Ovary (tissue), 7 donors: ENCODE measurements at regions not wholly inside any gene's neighbourhood (a gene's known extent, or its start where the extent isn't known, plus 50 kb on each side); places are given as distances from the start of the nearest gene placed in this dataset.

Source experiments
- DNase-seq, 5 donors: peaks; one replicate each; pipeline ENCODE4 v3.0.0-alpha.2; 2019 to 2020
- H3K27ac ChIP-seq, 2 donors: fragments of 200-600 bp; one replicate each; pipeline versions ENCODE4 v1.5.1 to v1.8.0; 2019 to 2022
- H3K27me3 ChIP-seq: fragments of 200-600 bp; one replicate; pipeline ENCODE4 v1.8.0; 2022
- H3K36me3 ChIP-seq: fragments of 200-600 bp; sonication (generic); one replicate; pipeline ENCODE4 v1.5.1; 2019
- H3K4me1 ChIP-seq: one replicate; pipeline ENCODE4 v1.8.1; 2013; ENCODE audit warnings: mild to moderate bottlenecking, moderate library complexity; ENCODE audit not compliant: insufficient read depth
- H3K4me3 ChIP-seq: fragments of 200-600 bp; sonication (generic); one replicate; pipeline ENCODE4 v1.5.1; 2017
- H3K9me3 ChIP-seq, 2 donors: fragments of 200-600 bp in 1 of 2; sonication (generic) in 1 of 2; one replicate each; pipeline versions ENCODE4 v1.5.1 to v1.8.1; 2013 to 2019; ENCODE audit warnings: mild to moderate bottlenecking in 1 of 2, moderate library complexity in 1 of 2
- EP300 ChIP-seq: sonication (generic); formaldehyde crosslinking; IDR thresholded peaks from one replicate; pipeline ENCODE4 v1.6.1; 2017; ENCODE audit warnings: antibody characterized with exemption
- POLR2A ChIP-seq: fragments of 450-650 bp; IDR thresholded peaks from one replicate; pipeline ENCODE4 v1.6.1; 2017; ENCODE audit warnings: antibody characterized with exemption, mild to moderate bottlenecking, moderate library complexity
- WGBS, 3 donors: extraction: QIAGEN DNeasy Blood & Tissue Kit in 1 of 3; methylation state at CpG; one replicate each; pipeline versions ENCODE4 v1.1.5 to v1.1.7; 2013 to 2017; 5-methylcytosine and 5-hydroxymethylcytosine counted together
- intact Hi-C, 4 donors: fragments of 100-400 bp; cut with DNase I; formaldehyde crosslinking; loops; one replicate each; pipeline versions ENCODE4 v1.11.0 to v1.15.1; 2022 to 2023
- TF ChIP-seq, protein P1 (sequence below), 3 donors: fragments of 450-650 bp in 2 of 3; fragments of 200-600 bp in 1 of 3; IDR thresholded peaks; one replicate each; pipeline versions ENCODE4 v1.5.1 to v1.8.0; 2016 to 2022; ENCODE audit warnings: antibody characterized with exemption in 3 of 3, mild to moderate bottlenecking in 1 of 3
- donor health status: DM: no; HTN: no; CAD: no; lungs with moderate emphysema.
- donor health status: DM: no; HTN: no; CAD: no.
- donor health status: Bipolar disorder and iron deficiency.
- donor health status: DM: no; HTN: no; CAD: no.
- donor health status: DM: yes; HTN: yes; CAD: no.

- Histone ChIP-seq H3K4me1 (no peaks in the 10 kb centered on the region), H3K4me3 (no peak overlapping the region), H3K27ac (no peak overlapping the region), H3K9me3 (no peaks in the 10 kb centered on the region), H3K27me3 (no peaks in the 10 kb centered on the region), H3K36me3 (no peaks in the 10 kb centered on the region)
- TF ChIP-seq EP300 (no peak), POLR2A (no peak)
- TF ChIP-seq, protein P1, sequence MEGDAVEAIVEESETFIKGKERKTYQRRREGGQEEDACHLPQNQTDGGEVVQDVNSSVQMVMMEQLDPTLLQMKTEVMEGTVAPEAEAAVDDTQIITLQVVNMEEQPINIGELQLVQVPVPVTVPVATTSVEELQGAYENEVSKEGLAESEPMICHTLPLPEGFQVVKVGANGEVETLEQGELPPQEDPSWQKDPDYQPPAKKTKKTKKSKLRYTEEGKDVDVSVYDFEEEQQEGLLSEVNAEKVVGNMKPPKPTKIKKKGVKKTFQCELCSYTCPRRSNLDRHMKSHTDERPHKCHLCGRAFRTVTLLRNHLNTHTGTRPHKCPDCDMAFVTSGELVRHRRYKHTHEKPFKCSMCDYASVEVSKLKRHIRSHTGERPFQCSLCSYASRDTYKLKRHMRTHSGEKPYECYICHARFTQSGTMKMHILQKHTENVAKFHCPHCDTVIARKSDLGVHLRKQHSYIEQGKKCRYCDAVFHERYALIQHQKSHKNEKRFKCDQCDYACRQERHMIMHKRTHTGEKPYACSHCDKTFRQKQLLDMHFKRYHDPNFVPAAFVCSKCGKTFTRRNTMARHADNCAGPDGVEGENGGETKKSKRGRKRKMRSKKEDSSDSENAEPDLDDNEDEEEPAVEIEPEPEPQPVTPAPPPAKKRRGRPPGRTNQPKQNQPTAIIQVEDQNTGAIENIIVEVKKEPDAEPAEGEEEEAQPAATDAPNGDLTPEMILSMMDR (IDR thresholded peaks at IDR 0.05), result no peak
- intact Hi-C loops, result no loop called here
- 80 to 84% (median 83%) methylated on average over 3 of the region's 3 CpGs for WGBS, 3 donors
- DNase-seq, result no peak
Observed at GRCh38 chr6:10256113-10256690, 158.7 kb downstream of the TFAP2A start.

DNA sequence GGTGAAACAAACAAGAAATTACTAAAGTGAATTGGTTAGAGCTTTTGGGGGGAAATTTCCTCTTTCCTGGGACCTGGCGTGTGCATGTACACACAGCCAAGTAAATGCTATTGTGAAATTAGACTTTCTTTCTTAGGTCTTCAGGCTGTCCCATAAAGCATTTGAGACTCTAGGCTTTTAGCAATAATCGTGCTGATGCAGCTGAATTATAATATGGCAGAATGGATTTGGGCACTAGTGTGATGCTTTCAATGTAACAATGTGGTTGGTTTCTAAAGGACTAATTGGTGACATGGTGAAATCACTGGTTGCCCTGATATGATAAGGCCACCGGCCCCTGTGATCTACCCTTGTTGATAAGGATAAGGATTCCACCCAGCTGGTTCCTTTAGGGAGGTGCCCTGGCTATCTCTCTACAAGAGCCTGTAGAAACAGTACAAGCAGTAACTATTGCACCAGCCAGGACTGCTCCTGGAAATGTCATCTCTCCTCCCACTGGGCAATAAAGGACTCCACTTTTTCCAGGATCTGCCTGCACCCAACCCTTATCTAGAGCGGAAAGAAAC is 164.1 kb downstream of the TFAP2A start:
- DNase-seq, result no peak
- 38 to 61% (median 49%) methylated on average over 4 of the region's 4 CpGs for WGBS, 3 donors

DNA sequence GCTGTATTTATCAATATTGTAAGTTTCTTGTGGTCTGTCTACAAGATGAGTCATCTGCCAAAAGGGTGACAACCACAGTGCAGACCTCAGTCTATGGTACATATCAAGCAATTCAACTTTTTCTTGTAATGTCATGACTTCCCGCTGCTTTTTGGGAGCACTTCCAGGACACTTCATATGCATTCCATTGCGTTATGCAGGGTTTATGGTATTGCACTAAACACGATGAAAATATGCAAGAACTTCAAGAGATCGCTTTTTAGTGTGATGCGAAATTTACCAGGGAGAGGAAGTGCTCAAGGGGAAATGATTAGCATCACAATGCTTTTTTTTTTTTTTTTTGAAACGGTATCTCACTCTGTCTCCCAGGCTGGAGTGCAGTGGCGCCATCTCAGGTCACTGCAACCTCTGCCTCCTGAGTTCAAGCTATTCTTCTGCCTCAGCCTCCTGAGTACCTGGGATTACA is 166.5 kb downstream of the TFAP2A start:
- Histone ChIP-seq H3K4me3 (no peak overlapping the region), H3K27ac (no peak overlapping the region), H3K27me3 (no peaks in the 10 kb centered on the region), H3K9me3 (no peaks in the 10 kb centered on the region), H3K4me1 (no peaks in the 10 kb centered on the region), H3K36me3 (no peaks in the 10 kb centered on the region)
- no peak for DNase-seq
- WGBS, 3 donors, result 62 to 74% (median 68%) methylated on average over 7 of the region's 7 CpGs
- intact Hi-C loops, result no loop called here
- TF ChIP-seq EP300, result no peak
- TF ChIP-seq, protein P1 (IDR thresholded peaks at IDR 0.05), result no peak
- no peak for TF ChIP-seq POLR2A

More for the DNA sequence above, 164.1 kb downstream of the TFAP2A start:
- no peaks in the 10 kb centered on the region for H3K9me3 ChIP-seq
- no peak overlapping the region for H3K4me3 ChIP-seq
- H3K36me3 ChIP-seq, result no peaks in the 10 kb centered on the region
- TF ChIP-seq POLR2A, result no peak
- TF ChIP-seq, protein P1 (IDR thresholded peaks at IDR 0.05), result no peak
- TF ChIP-seq EP300, result no peak
- intact Hi-C loops, result no loop called here
- no peaks in the 10 kb centered on the region for H3K4me1 ChIP-seq
- no peak overlapping the region for H3K27ac ChIP-seq
- no peaks in the 10 kb centered on the region for H3K27me3 ChIP-seq

- WGBS, 3 donors, result 72 to 82% (median 74%) methylated on average over 10 of the region's 10 CpGs
- DNase-seq, result no peak
- Histone ChIP-seq H3K27ac (no peak overlapping the region), H3K9me3 (no peaks in the 10 kb centered on the region), H3K4me1 (no peaks in the 10 kb centered on the region), H3K4me3 (no peak overlapping the region), H3K36me3 (no peaks in the 10 kb centered on the region), H3K27me3 (no peaks in the 10 kb centered on the region)
- TF ChIP-seq EP300 (no peak), POLR2A (no peak)
- TF ChIP-seq, protein P1 (IDR thresholded peaks at IDR 0.05), result no peak
- intact Hi-C loops, result no loop called here
Observed at GRCh38 chr6:10237298-10238038, 177.4 kb downstream of the TFAP2A start.
